HEK293 (cell line): ENCODE measurements at regions not wholly inside any gene's neighbourhood (a gene's known extent, or its start where the extent isn't known, plus 50 kb on each side); places are given as distances from the start of the nearest gene placed in this dataset.
"Not testable (repeated sequence)": the region's sequence is repeated elsewhere in the genome, so short reads cannot be mapped to it uniquely, and the experiment has no call there.

Experiments
- CTCF ChIA-PET: fragments of 350-600 bp; formaldehyde crosslinking; extraction: SDS; loops from one replicate; lab custom pipeline; 2021; ENCODE audit warnings: antibody characterized with exemption; lab: Yijun Ruan, JAX
- POLR2A ChIA-PET: fragments of 300-600 bp; formaldehyde crosslinking; extraction: SDS; loops from one replicate; lab custom pipeline; 2020; ENCODE audit warnings: antibody characterized with exemption, inconsistent platforms; lab: Yijun Ruan, JAX
- H3K27ac ChIP-seq: fragments of 200-500 bp; sonication (Bioruptor generic); 2 replicates; pipeline ENCODE4 v1.5.1; 2014; ENCODE audit warnings: low read depth, low read length, control low read depth, inconsistent platforms; ENCODE audit errors: extremely low read depth
- H3K36me3 ChIP-seq, 2 experiments: fragments of 200-500 bp in 1 of 2; sonication (Bioruptor generic) in 1 of 2; 1 replicate in 1 of 2; 2 replicates in 1 of 2; pipeline ENCODE4 v1.5.1; 2014 to 2017; ENCODE audit warnings: inconsistent platforms in 2 of 2, low read length in 2 of 2; ENCODE audit not compliant: control insufficient read depth in 2 of 2, insufficient read depth in 1 of 2
- H3K4me1 ChIP-seq: fragments of 200-500 bp; sonication (Bioruptor generic); 2 replicates; pipeline ENCODE4 v1.5.1; 2014; ENCODE audit warnings: mild to moderate bottlenecking, low read length, inconsistent platforms; ENCODE audit not compliant: control insufficient read depth, insufficient read depth
- H3K4me3 ChIP-seq: 2 replicates; pipeline ENCODE4 v1.5.1; 2011; ENCODE audit warnings: low read depth, mild to moderate bottlenecking, control low read depth, low read length, moderate library complexity
- H3K9me3 ChIP-seq: fragments of 200-500 bp; sonication (Bioruptor generic); 2 replicates; pipeline ENCODE4 v1.5.1; 2014; ENCODE audit warnings: low read depth, low read length, inconsistent platforms; ENCODE audit not compliant: control insufficient read depth, insufficient read depth
- RBAK ChIP-seq: fragments of 450-650 bp; formaldehyde crosslinking; IDR thresholded peaks from 2 replicates; pipeline ENCODE4 v1.5.1; 2016; ENCODE audit warnings: missing biosample characterization, missing genetic modification characterization
- SP3 ChIP-seq: fragments of 450-650 bp; formaldehyde crosslinking; IDR thresholded peaks from 2 replicates; pipeline ENCODE4 v1.5.1; 2016; ENCODE audit warnings: missing biosample characterization, missing genetic modification characterization
- ZBTB11 ChIP-seq: fragments of 450-650 bp; formaldehyde crosslinking; conservative IDR thresholded peaks from 2 replicates; pipeline ENCODE4 v1.5.1; 2016; ENCODE audit warnings: low read depth, missing biosample characterization, missing genetic modification characterization
- ZBTB8A ChIP-seq: fragments of 450-650 bp; formaldehyde crosslinking; IDR thresholded peaks from 2 replicates; pipeline ENCODE4 v1.5.1; 2016; ENCODE audit warnings: missing biosample characterization, missing genetic modification characterization
- ZNF140 ChIP-seq: fragments of 450-650 bp; formaldehyde crosslinking; IDR thresholded peaks from 2 replicates; pipeline ENCODE4 v1.5.1; 2016; ENCODE audit warnings: missing biosample characterization, missing genetic modification characterization
- ZNF19 ChIP-seq: fragments of 450-650 bp; formaldehyde crosslinking; IDR thresholded peaks from 2 replicates; pipeline ENCODE4; 2016; ENCODE audit warnings: missing biosample characterization, missing genetic modification characterization, low read depth
- ZNF266 ChIP-seq: fragments of 450-650 bp; formaldehyde crosslinking; IDR thresholded peaks from 2 replicates; pipeline ENCODE4 v1.5.1; 2016; ENCODE audit warnings: missing biosample characterization, missing genetic modification characterization, low read depth
- ZNF394 ChIP-seq: fragments of 450-650 bp; formaldehyde crosslinking; IDR thresholded peaks from 2 replicates; pipeline ENCODE4 v1.5.1; 2016; ENCODE audit warnings: missing biosample characterization, missing genetic modification characterization, mild to moderate bottlenecking, moderate library complexity, borderline replicate concordance
- ZNF426 ChIP-seq: fragments of 450-650 bp; formaldehyde crosslinking; IDR thresholded peaks from 2 replicates; pipeline ENCODE4 v1.5.1; 2017; ENCODE audit warnings: missing biosample characterization, missing genetic modification characterization, mild to moderate bottlenecking, inconsistent platforms, moderate library complexity
- ZNF433 ChIP-seq: fragments of 450-650 bp; formaldehyde crosslinking; IDR thresholded peaks from 2 replicates; pipeline ENCODE4 v1.5.1; 2016; ENCODE audit warnings: missing biosample characterization, missing genetic modification characterization, low read depth
- ZNF510 ChIP-seq: fragments of 450-650 bp; formaldehyde crosslinking; IDR thresholded peaks from 2 replicates; pipeline ENCODE4 v1.5.1; 2018; ENCODE audit warnings: mild to moderate bottlenecking, missing genetic modification characterization, missing biosample characterization; ENCODE audit not compliant: insufficient replicate concordance
- ZNF518A ChIP-seq: fragments of 450-650 bp; formaldehyde crosslinking; conservative IDR thresholded peaks from 2 replicates; pipeline ENCODE4 v1.5.1; 2016; ENCODE audit warnings: low read depth, missing biosample characterization, missing genetic modification characterization
- ZNF555 ChIP-seq: fragments of 450-650 bp; formaldehyde crosslinking; conservative IDR thresholded peaks from 2 replicates; pipeline ENCODE4 v1.5.1; 2017; ENCODE audit warnings: missing biosample characterization, mild to moderate bottlenecking, missing genetic modification characterization, inconsistent platforms
- ZNF623 ChIP-seq: fragments of 450-650 bp; formaldehyde crosslinking; IDR thresholded peaks from 2 replicates; pipeline ENCODE4 v1.5.1; 2016; ENCODE audit warnings: missing biosample characterization, missing genetic modification characterization
- ZNF664 ChIP-seq: fragments of 450-650 bp; formaldehyde crosslinking; IDR thresholded peaks from 2 replicates; pipeline ENCODE4 v1.5.1; 2016; ENCODE audit warnings: missing biosample characterization, missing genetic modification characterization
- ZXDB ChIP-seq: fragments of 450-650 bp; formaldehyde crosslinking; IDR thresholded peaks from 2 replicates; pipeline ENCODE4 v1.5.1; 2016; ENCODE audit warnings: missing biosample characterization, missing genetic modification characterization

DNA sequence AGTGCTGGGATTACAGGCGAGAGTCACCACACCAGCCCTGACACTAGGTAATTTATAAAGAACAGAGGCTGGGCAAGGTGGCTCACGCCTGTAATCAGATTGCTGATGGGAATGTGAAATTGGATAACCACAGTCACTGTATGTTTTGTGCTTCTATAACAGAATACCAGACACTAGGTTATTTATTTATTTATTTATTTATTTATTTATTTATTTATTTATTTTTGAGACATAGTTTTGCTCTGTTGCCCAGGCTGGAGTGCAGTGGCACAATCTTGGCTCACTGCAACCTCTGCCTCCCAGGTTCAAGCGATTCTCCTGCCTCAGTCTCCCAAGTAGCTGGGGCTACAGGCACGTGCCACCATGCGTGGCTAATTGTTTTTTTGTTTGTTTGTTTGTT lies 130.0 kb upstream of the FOXN3 start:
- CTCF ChIA-PET, POLR2A ChIA-PET: not testable (repeated sequence)

More for the DNA sequence above, 130.0 kb upstream of the FOXN3 start:
- not testable (repeated sequence) for H3K4me1 ChIP-seq, H3K36me3 ChIP-seq, H3K27ac ChIP-seq, H3K4me3 ChIP-seq, H3K9me3 ChIP-seq
- peak; percentile 50; the same call in 1 of the 2 replicates for TF ChIP-seq ZXDB (tag by site-specific recombination)
- TF ChIP-seq ZNF394 (tag by site-specific recombination) = peak; percentile 85; the same call in 1 of the 2 replicates
- peak; percentile 34 for TF ChIP-seq ZNF510 (tag by site-specific recombination)
- TF ChIP-seq ZBTB11 = peak; percentile 69
- peak; percentile 64 for TF ChIP-seq ZNF433 (tag by site-specific recombination)
- peak; percentile 75 for TF ChIP-seq ZNF426 (tag by site-specific recombination)
- TF ChIP-seq ZNF266 (tag by site-specific recombination) = 0 out of 2 replicates have a peak, but pooled peaks have one; percentile 47
- TF ChIP-seq ZNF140 (tag by site-specific recombination) = 0 out of 2 replicates have a peak, but pooled peaks have one; percentile 37
- TF ChIP-seq ZNF623 = peak; percentile 55
- TF ChIP-seq ZNF664 (tag by site-specific recombination) = peak; percentile 33; the same call in 1 of the 2 replicates
- TF ChIP-seq ZBTB8A (tag by site-specific recombination) = peak; percentile 57
- TF ChIP-seq SP3 (tag by site-specific recombination) = 0 out of 2 replicates have a peak, but pooled peaks have one; percentile 13
- TF ChIP-seq ZNF555 (tag by site-specific recombination) = peak; percentile 54
- 0 out of 2 replicates have a peak, but pooled peaks have one; percentile 61 for TF ChIP-seq RBAK (tag by site-specific recombination)
- peak; percentile 50; the same call in 1 of the 2 replicates for TF ChIP-seq ZNF19 (tag by site-specific recombination)
- peak; percentile 80 for TF ChIP-seq ZNF518A (tag by site-specific recombination)
